Parathyroid adenoma (tissue), 2 donors: ENCODE measurements at regions not wholly inside any gene's neighbourhood (a gene's known extent, or its start where the extent isn't known, plus 50 kb on each side); places are given as distances from the start of the nearest gene placed in this dataset.
"Not testable (repeated sequence)": the region's sequence is repeated elsewhere in the genome, so short reads cannot be mapped to it uniquely, and the experiment has no call there.

Source experiments
- H2AFZ ChIP-seq: fragments of 300-600 bp; sonication (generic); one replicate; pipeline ENCODE4 v1.7.0; 2017; ENCODE audit warnings: antibody characterized with exemption, mild to moderate bottlenecking
- H3K27ac ChIP-seq: fragments of 300-600 bp; sonication (generic); one replicate; pipeline ENCODE4 v1.7.0; 2017
- H3K27me3 ChIP-seq: fragments of 300-600 bp; sonication (generic); one replicate; pipeline ENCODE4 v1.7.0; 2017; ENCODE audit warnings: low read length; ENCODE audit not compliant: control insufficient read depth, insufficient read depth
- H3K36me3 ChIP-seq: fragments of 300-600 bp; sonication (generic); one replicate; pipeline ENCODE4 v1.7.0; 2017; ENCODE audit warnings: low read length; ENCODE audit not compliant: control insufficient read depth, insufficient read depth
- H3K4me1 ChIP-seq: fragments of 300-600 bp; sonication (generic); one replicate; pipeline ENCODE4 v1.7.0; 2017; ENCODE audit warnings: control low read depth
- H3K4me2 ChIP-seq: fragments of 300-600 bp; sonication (generic); one replicate; pipeline ENCODE4 v1.7.0; 2017; ENCODE audit warnings: low read length
- H3K4me3 ChIP-seq: fragments of 300-600 bp; sonication (generic); one replicate; pipeline ENCODE4 v1.7.0; 2017; ENCODE audit warnings: low read depth, low read length
- H3K79me2 ChIP-seq: fragments of 300-600 bp; sonication (generic); one replicate; pipeline ENCODE4 v1.7.0; 2017; ENCODE audit warnings: control low read depth
- H3K9ac ChIP-seq: fragments of 300-600 bp; sonication (generic); one replicate; pipeline ENCODE4 v1.7.0; 2017; ENCODE audit warnings: mild to moderate bottlenecking
- H3K9me3 ChIP-seq: fragments of 300-600 bp; sonication (generic); one replicate; pipeline ENCODE4 v1.7.0; 2017; ENCODE audit warnings: low read length; ENCODE audit not compliant: control insufficient read depth
- TF ChIP-seq, protein P1 (sequence below): fragments of 300-600 bp; sonication (generic); IDR thresholded peaks from one replicate; pipeline ENCODE4 v1.7.0; 2017; ENCODE audit warnings: antibody characterized with exemption, mild to moderate bottlenecking
- donor health status: primary hyperparathyroidism.

DNA sequence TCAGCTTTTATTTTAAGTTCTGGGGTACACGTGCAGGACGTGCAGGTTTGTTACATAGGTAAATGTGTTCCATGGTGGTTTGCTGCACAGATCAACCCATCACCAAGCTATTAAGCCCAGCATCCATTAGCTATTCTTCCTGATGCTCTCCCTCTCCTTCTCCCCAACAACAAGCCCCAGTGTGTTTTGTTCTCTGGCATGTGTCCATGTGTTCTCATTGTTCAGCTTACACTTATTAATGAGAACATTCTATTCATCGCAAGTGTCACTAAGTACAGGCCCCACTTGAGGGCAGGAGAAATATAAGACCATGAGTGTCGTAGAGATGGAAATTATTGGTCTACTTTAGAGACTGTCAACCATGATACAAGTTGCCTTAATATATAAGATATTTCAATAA is 615.1 kb downstream of the CDH8 start:
- Histone ChIP-seq H3K36me3 (no peaks in the 10 kb centered on the region), H3K79me2 (no peaks in the 10 kb centered on the region), H3K4me3 (no peak overlapping the region), H3K4me1 (no peaks in the 10 kb centered on the region), H3K9ac (no peak overlapping the region), H2AFZ (no peak overlapping the region), H3K4me2 (no peak overlapping the region), H3K27me3 (no peaks in the 10 kb centered on the region), H3K27ac (no peak overlapping the region), H3K9me3 (no peaks in the 10 kb centered on the region)
- TF ChIP-seq, protein P1, sequence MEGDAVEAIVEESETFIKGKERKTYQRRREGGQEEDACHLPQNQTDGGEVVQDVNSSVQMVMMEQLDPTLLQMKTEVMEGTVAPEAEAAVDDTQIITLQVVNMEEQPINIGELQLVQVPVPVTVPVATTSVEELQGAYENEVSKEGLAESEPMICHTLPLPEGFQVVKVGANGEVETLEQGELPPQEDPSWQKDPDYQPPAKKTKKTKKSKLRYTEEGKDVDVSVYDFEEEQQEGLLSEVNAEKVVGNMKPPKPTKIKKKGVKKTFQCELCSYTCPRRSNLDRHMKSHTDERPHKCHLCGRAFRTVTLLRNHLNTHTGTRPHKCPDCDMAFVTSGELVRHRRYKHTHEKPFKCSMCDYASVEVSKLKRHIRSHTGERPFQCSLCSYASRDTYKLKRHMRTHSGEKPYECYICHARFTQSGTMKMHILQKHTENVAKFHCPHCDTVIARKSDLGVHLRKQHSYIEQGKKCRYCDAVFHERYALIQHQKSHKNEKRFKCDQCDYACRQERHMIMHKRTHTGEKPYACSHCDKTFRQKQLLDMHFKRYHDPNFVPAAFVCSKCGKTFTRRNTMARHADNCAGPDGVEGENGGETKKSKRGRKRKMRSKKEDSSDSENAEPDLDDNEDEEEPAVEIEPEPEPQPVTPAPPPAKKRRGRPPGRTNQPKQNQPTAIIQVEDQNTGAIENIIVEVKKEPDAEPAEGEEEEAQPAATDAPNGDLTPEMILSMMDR, result no peak

DNA sequence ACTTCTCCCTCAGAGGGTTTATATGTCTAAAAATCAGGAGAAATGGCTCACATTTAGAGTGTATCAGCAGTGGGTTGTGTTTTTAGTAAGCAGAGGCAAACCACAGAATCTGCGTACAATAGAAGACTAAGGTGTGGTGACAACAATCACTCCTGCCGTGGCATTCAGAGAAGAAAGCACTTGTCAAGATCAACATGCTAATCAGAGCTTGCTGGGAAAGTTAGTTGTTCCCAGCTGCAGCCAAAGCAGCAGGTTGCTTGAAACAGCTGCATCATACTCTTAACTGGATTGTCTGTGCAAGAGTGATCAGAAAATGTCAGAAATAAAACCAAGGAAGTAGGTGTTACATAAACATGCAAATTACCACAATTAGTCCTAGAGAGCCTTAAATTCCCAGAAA is 616.4 kb downstream of the CDH8 start:
- Histone ChIP-seq H3K4me3 (no peak overlapping the region), H2AFZ (no peak overlapping the region), H3K36me3 (no peaks in the 10 kb centered on the region), H3K4me1 (no peaks in the 10 kb centered on the region), H3K9me3 (no peaks in the 10 kb centered on the region), H3K4me2 (no peak overlapping the region), H3K27ac (no peak overlapping the region), H3K27me3 (no peaks in the 10 kb centered on the region), H3K79me2 (no peaks in the 10 kb centered on the region), H3K9ac (no peak overlapping the region)
- TF ChIP-seq, protein P1, result no peak

DNA sequence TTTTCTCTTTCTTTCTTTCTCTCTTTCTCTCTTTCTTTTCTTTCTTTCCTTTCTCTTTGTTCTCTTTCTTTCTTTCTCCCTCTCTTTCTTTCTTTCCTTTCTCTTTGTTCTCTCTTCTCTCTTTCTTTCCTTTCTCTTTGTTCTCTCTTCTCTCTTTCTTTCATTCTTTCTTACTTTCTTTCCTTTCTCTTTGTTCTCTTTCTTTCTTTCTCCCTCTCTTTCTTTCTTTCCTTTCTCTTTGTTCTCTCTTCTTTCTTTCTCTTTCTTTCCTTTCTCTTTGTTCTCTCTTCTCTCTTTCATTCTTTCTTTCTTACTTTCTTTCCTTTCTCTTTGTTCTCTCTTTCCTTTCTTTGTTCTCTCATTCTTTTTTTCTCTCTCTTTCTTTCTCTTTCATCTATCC is 617.4 kb downstream of the CDH8 start:
- H3K4me2 ChIP-seq, H3K36me3 ChIP-seq, H3K9ac ChIP-seq, H3K27ac ChIP-seq, H3K4me1 ChIP-seq, H3K27me3 ChIP-seq, H3K79me2 ChIP-seq, H2AFZ ChIP-seq, H3K9me3 ChIP-seq, H3K4me3 ChIP-seq: not testable (repeated sequence)

DNA sequence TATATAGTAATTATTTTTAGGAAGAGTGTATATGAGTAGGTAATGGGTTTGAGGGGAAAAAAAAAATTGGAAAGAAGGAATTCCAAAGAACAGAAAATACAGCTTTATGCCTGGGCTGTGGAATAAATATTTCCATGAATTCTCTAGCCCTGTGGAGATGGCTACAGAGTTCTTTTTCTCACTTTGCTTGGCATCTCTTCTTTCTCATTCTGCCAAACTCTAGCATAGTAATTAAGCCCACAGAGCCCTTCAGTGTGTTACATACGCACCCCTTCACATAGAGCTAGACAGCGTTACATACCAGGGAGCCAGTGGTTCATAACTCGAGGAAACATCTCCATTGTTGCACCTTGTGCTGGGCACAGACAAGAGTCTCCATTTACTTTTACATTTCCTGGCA is 621.1 kb downstream of the CDH8 start:
- no peaks in the 10 kb centered on the region for H3K9me3 ChIP-seq
- no peaks in the 10 kb centered on the region for H3K79me2 ChIP-seq
- no peaks in the 10 kb centered on the region for H3K36me3 ChIP-seq
- H3K4me2 ChIP-seq, result no peak overlapping the region
- no peaks in the 10 kb centered on the region for H3K27me3 ChIP-seq
- H3K4me1 ChIP-seq, result no peaks in the 10 kb centered on the region
- H2AFZ ChIP-seq, result no peak overlapping the region
- TF ChIP-seq, protein P1, result no peak
- H3K9ac ChIP-seq, result no peak overlapping the region
- no peak overlapping the region for H3K4me3 ChIP-seq
- no peak overlapping the region for H3K27ac ChIP-seq

DNA sequence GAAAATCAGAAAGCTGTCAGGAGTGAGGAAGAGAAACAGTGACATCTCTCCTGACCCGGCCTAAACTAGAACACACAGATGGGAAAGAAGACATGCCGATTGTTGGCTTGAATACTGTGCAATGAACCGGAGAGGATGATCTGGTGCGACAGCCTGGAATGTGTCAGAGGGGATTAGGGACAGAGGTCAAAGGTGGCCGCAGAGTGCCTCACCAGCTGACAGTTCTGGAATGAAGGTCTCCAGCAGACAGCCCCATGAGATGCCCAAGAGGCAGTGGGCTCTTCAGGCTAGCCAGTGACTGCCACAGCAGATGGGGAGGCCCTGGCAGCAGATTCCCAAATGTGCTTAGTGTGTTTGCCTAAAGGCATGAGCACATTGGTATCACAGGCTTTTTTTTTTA is 623.2 kb downstream of the CDH8 start:
- TF ChIP-seq, protein P1, result no peak
- Histone ChIP-seq H3K9ac (no peak overlapping the region), H3K4me3 (no peak overlapping the region), H3K4me2 (no peak overlapping the region), H3K4me1 (no peaks in the 10 kb centered on the region), H3K9me3 (no peaks in the 10 kb centered on the region), H2AFZ (no peak overlapping the region), H3K27me3 (no peaks in the 10 kb centered on the region), H3K27ac (no peak overlapping the region), H3K36me3 (no peaks in the 10 kb centered on the region), H3K79me2 (no peaks in the 10 kb centered on the region)
